Activated T-helper 17 cell treated with anti-CD3 and anti-CD28 coated beads, Interleukin-2, amount 50 U/mL, for 72 hours (primary cell): ENCODE measurements at regions not wholly inside any gene's neighbourhood (a gene's known extent, or its start where the extent isn't known, plus 50 kb on each side); places are given as distances from the start of the nearest gene placed in this dataset.
"Not testable (repeated sequence)": the region's sequence is repeated elsewhere in the genome, so short reads cannot be mapped to it uniquely, and the experiment has no call there.

Source experiments
- ATAC-seq: fragments of 150-1000 bp; cut with Tn5 transposase; replicated peaks from 2 replicates; pipeline ENCODE4 v1.10.0; 2021; ENCODE audit warnings: mild to moderate bottlenecking, moderate library complexity
- H3K27ac Mint-ChIP-seq: one replicate; pipeline ENCODE4 v1.8.0; 2022; ENCODE audit warnings: mixed read lengths
- H3K27me3 Mint-ChIP-seq: one replicate; pipeline ENCODE4 v1.8.0; 2022; ENCODE audit warnings: mixed read lengths
- H3K36me3 Mint-ChIP-seq: one replicate; pipeline ENCODE4 v1.8.0; 2022; ENCODE audit warnings: low read depth, mild to moderate bottlenecking, mixed read lengths
- H3K4me1 Mint-ChIP-seq: one replicate; pipeline ENCODE4 v1.8.0; 2022; ENCODE audit warnings: mixed read lengths
- H3K4me3 Mint-ChIP-seq: one replicate; pipeline ENCODE4 v1.8.0; 2022; ENCODE audit warnings: mild to moderate bottlenecking, mixed read lengths
- H3K9me3 Mint-ChIP-seq: one replicate; pipeline ENCODE4 v1.8.0; 2022; ENCODE audit warnings: mixed read lengths

DNA sequence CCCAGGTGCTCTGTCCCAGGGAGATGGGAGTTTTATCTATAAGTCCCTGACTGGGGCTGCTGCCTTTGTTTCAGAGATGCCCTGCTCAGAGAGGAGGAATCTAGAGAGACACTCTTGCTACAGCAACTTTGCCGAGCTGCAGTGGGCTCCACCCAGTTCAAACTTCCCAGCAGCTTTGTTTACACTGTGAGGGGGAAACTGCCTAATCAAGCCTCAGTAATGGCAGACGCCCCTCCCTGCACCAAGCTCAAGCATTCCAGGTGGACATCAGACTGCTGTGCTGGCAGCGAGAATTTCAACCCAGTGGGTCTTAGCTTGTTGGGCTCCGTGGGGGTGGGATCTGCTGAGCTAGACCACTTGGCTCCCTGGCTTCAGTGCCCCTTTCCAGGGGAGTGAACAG is 50.2 kb upstream of the RASA1 start:
- H3K27ac Mint-ChIP-seq, H3K4me3 Mint-ChIP-seq, H3K36me3 Mint-ChIP-seq, H3K27me3 Mint-ChIP-seq, H3K4me1 Mint-ChIP-seq, H3K9me3 Mint-ChIP-seq, ATAC-seq: not testable (repeated sequence)
